Upper lobe of left lung (tissue), 6 donors: ENCODE measurements at regions not wholly inside any gene's neighbourhood (a gene's known extent, or its start where the extent isn't known, plus 50 kb on each side); places are given as distances from the start of the nearest gene placed in this dataset.

Experiments
- ATAC-seq, 2 donors: fragments of 200-7000 bp; cut with Tn5 transposase; one replicate each; pipeline ENCODE4 v1.9.1; 2022; ENCODE audit warnings: mild to moderate bottlenecking in 2 of 2, moderate library complexity in 2 of 2; ENCODE audit not compliant: low FRiP score in 2 of 2
- DNase-seq, 2 donors: peaks; one replicate each; pipeline ENCODE4 v3.0.0-alpha.2; 2019 to 2020
- H3K27ac ChIP-seq, 4 donors: fragments of 200-600 bp; sonication (generic); one replicate each; pipeline ENCODE4 v1.5.1; 2016 to 2019
- H3K27me3 ChIP-seq, 4 donors: fragments of 200-600 bp; sonication (generic); one replicate each; pipeline ENCODE4 v1.5.1; 2017 to 2019
- H3K36me3 ChIP-seq, 4 donors: fragments of 200-600 bp; sonication (generic); one replicate each; pipeline ENCODE4 v1.5.1; 2016 to 2019
- H3K4me1 ChIP-seq, 4 donors: fragments of 200-600 bp; sonication (generic); one replicate each; pipeline ENCODE4 v1.5.1; 2018 to 2019
- H3K4me3 ChIP-seq, 4 donors: fragments of 200-600 bp; sonication (generic); one replicate each; pipeline ENCODE4 v1.5.1; 2017 to 2019; ENCODE audit warnings: mild to moderate bottlenecking in 2 of 4, moderate library complexity in 1 of 4
- H3K9me3 ChIP-seq, 4 donors: fragments of 200-600 bp; sonication (generic); one replicate each; pipeline ENCODE4 v1.5.1; 2018 to 2019
- CTCF ChIP-seq, 6 experiments: fragments of 450-650 bp in 4 of 6; fragments of 200-600 bp in 2 of 6; sonication (generic) in 2 of 6; IDR thresholded peaks; one replicate each; pipeline ENCODE4 v1.5.1; 2016 to 2019; ENCODE audit warnings: antibody characterized with exemption in 6 of 6
- EP300 ChIP-seq, 4 donors: sonication (generic); formaldehyde crosslinking; IDR thresholded peaks; one replicate each; pipeline ENCODE4 v1.5.1; 2017; ENCODE audit warnings: antibody characterized with exemption in 4 of 4, control low read depth in 2 of 4
- POLR2A ChIP-seq, 4 donors: fragments of 450-650 bp; IDR thresholded peaks; one replicate each; pipeline ENCODE4 v1.5.1; 2016 to 2017; ENCODE audit warnings: antibody characterized with exemption in 4 of 4, mild to moderate bottlenecking in 2 of 4
- POLR2AphosphoS5 ChIP-seq, 2 donors: sonication (generic); formaldehyde crosslinking; IDR thresholded peaks; one replicate each; pipeline ENCODE4 v1.5.1; 2017; ENCODE audit warnings: antibody characterized with exemption in 2 of 2
- WGBS, 2 donors: methylation state at CpG; one replicate each; pipeline ENCODE4 v1.1.5; 2017 to 2018; 5-methylcytosine and 5-hydroxymethylcytosine counted together
- donor health status: DM: no; HTN: no; CAD: no; lungs with moderate emphysema.
- donor health status: DM: no; HTN: yes; CAD: no; lungs with severe emphysema.

- WGBS, 2 donors = 90 to 92% methylated on average over 4 of the region's 4 CpGs
- Histone ChIP-seq H3K27me3 (no peaks in the 10 kb centered on the region), H3K27ac (no peak overlapping the region), H3K4me1 (no peaks in the 10 kb centered on the region), H3K9me3 (no peaks in the 10 kb centered on the region), H3K36me3 (no peaks in the 10 kb centered on the region), H3K4me3 (no peak overlapping the region)
- TF ChIP-seq CTCF (IDR thresholded peaks at IDR 0.05) = no peak
- TF ChIP-seq EP300 (IDR thresholded peaks at IDR 0.05) = no peak
- no peak for TF ChIP-seq POLR2A (IDR thresholded peaks at IDR 0.05)
- no peak for TF ChIP-seq POLR2AphosphoS5 (IDR thresholded peaks at IDR 0.05)
- DNase-seq (no peak), ATAC-seq (no peak)
These were observed 321.5 kb downstream of the SATB2 start for GRCh38 chr2:199136242-199136641.

GRCh38 chr2:199131876-199132275, 325.9 kb downstream of the SATB2 start:
- no peaks in the 10 kb centered on the region for H3K36me3 ChIP-seq
- no peak overlapping the region for H3K27ac ChIP-seq
- WGBS, 2 donors = 48 to 50% methylated on average over 3 of the region's 3 CpGs
- TF ChIP-seq POLR2A (IDR thresholded peaks at IDR 0.05) (no peak), CTCF (IDR thresholded peaks at IDR 0.05) (no peak), POLR2AphosphoS5 (IDR thresholded peaks at IDR 0.05) (no peak), EP300 (IDR thresholded peaks at IDR 0.05) (no peak)
- ATAC-seq = no peak
- no peaks in the 10 kb centered on the region for H3K4me1 ChIP-seq
- no peaks in the 10 kb centered on the region for H3K9me3 ChIP-seq
- H3K27me3 ChIP-seq = no peaks in the 10 kb centered on the region
- no peak overlapping the region for H3K4me3 ChIP-seq
- no peak for DNase-seq

- Histone ChIP-seq H3K4me1 (no peaks in the 10 kb centered on the region), H3K27ac (no peak overlapping the region), H3K36me3 (no peaks in the 10 kb centered on the region), H3K9me3 (no peaks in the 10 kb centered on the region), H3K27me3 (no peaks in the 10 kb centered on the region), H3K4me3 (no peak overlapping the region)
- WGBS, 2 donors = 46 to 58% methylated on average over 5 of the region's 5 CpGs
- DNase-seq (no peak), ATAC-seq (no peak)
- TF ChIP-seq CTCF (IDR thresholded peaks at IDR 0.05) (no peak), EP300 (IDR thresholded peaks at IDR 0.05) (no peak), POLR2AphosphoS5 (IDR thresholded peaks at IDR 0.05) (no peak), POLR2A (IDR thresholded peaks at IDR 0.05) (no peak)
These were observed 326.5 kb downstream of the SATB2 start for GRCh38 chr2:199131136-199131655.

- Histone ChIP-seq H3K4me3 (no peak overlapping the region), H3K27me3 (no peaks in the 10 kb centered on the region), H3K4me1 (no peaks in the 10 kb centered on the region), H3K36me3 (no peaks in the 10 kb centered on the region), H3K9me3 (no peaks in the 10 kb centered on the region), H3K27ac (no peak overlapping the region)
- ATAC-seq = no peak
- WGBS, 2 donors = 27 to 29% methylated on average over 3 of the region's 3 CpGs
- DNase-seq = no peak
- TF ChIP-seq POLR2A (IDR thresholded peaks at IDR 0.05) (no peak), CTCF (IDR thresholded peaks at IDR 0.05) (no peak), EP300 (IDR thresholded peaks at IDR 0.05) (no peak), POLR2AphosphoS5 (IDR thresholded peaks at IDR 0.05) (no peak)
These were observed 327.2 kb downstream of the SATB2 start for GRCh38 chr2:199130501-199130900.

GRCh38 chr2:199128476-199129229, 329.1 kb downstream of the SATB2 start:
- TF ChIP-seq EP300 (IDR thresholded peaks at IDR 0.05) (no peak), POLR2AphosphoS5 (IDR thresholded peaks at IDR 0.05) (no peak), CTCF (IDR thresholded peaks at IDR 0.05) (no peak), POLR2A (IDR thresholded peaks at IDR 0.05) (no peak)
- no peaks in the 10 kb centered on the region for H3K9me3 ChIP-seq
- H3K27me3 ChIP-seq = no peaks in the 10 kb centered on the region
- H3K4me3 ChIP-seq = no peak overlapping the region
- ATAC-seq (no peak), DNase-seq (no peak)
- no peaks in the 10 kb centered on the region for H3K4me1 ChIP-seq
- no peaks in the 10 kb centered on the region for H3K36me3 ChIP-seq
- WGBS, 2 donors = 72 to 79% methylated on average over 3 of the region's 3 CpGs
- H3K27ac ChIP-seq = no peak overlapping the region
